ENCODE measurements at regions not wholly inside any gene's neighbourhood (a gene's known extent, or its start where the extent isn't known, plus 50 kb on each side); places are given as distances from the start of the nearest gene placed in this dataset.

GRCh38 chr1:193313354-193314140, 127.1 kb upstream of the B3GALT2 start:
- TF ChIP-seq POLR2A (IDR thresholded peaks at IDR 0.05): no peak
- no peak for TF ChIP-seq CTCF (IDR thresholded peaks at IDR 0.05 in 4 of 5, conservative IDR thresholded peaks at IDR 0.05 in 1 of 5)
